ENCODE measurements at regions not wholly inside any gene's neighbourhood (a gene's known extent, or its start where the extent isn't known, plus 50 kb on each side); places are given as distances from the start of the nearest gene placed in this dataset.

DNA sequence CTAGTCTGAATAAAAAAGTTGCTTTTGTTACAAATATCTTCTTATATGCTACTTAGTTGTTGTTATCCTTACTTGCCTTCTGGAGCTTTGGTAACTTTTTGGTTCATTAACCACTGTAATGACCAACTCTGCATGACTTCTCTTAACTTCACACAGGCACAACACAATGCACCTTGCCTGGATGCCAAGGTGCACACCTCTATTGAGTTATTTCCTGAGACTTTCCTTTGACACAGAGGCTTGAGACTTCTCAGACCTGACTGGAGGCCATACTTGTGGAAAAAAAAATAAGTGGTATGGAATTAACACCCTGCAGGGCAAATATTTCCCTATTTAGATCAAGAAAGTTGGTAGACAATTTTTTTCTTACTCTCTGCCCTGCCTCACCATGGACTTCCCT lies 1925.6 kb downstream of the EFNA5 start:
- TF ChIP-seq, protein P1, sequence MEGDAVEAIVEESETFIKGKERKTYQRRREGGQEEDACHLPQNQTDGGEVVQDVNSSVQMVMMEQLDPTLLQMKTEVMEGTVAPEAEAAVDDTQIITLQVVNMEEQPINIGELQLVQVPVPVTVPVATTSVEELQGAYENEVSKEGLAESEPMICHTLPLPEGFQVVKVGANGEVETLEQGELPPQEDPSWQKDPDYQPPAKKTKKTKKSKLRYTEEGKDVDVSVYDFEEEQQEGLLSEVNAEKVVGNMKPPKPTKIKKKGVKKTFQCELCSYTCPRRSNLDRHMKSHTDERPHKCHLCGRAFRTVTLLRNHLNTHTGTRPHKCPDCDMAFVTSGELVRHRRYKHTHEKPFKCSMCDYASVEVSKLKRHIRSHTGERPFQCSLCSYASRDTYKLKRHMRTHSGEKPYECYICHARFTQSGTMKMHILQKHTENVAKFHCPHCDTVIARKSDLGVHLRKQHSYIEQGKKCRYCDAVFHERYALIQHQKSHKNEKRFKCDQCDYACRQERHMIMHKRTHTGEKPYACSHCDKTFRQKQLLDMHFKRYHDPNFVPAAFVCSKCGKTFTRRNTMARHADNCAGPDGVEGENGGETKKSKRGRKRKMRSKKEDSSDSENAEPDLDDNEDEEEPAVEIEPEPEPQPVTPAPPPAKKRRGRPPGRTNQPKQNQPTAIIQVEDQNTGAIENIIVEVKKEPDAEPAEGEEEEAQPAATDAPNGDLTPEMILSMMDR (IDR thresholded peaks at IDR 0.05), result no peak
- TF ChIP-seq EP300 (IDR thresholded peaks at IDR 0.05) (no peak), POLR2A (IDR thresholded peaks at IDR 0.05) (no peak), POLR2AphosphoS5 (IDR thresholded peaks at IDR 0.05) (no peak)
